MCF 10A (cell line): ENCODE measurements at regions not wholly inside any gene's neighbourhood (a gene's known extent, or its start where the extent isn't known, plus 50 kb on each side); places are given as distances from the start of the nearest gene placed in this dataset.
A peak's percentile ranks its signal among the peaks of the same experiment; 100 is the strongest.

Experiments used
- BruUV-seq: library from RNA; stranded (reverse); fragments of 400-500 nt; replicated peaks from 2 replicates; lab custom pipeline; 2021; lab: Mats Ljungman, UMichigan
- CTCF ChIA-PET: fragments of 300-600 bp; sonication (Branson Sonifier 250); formaldehyde crosslinking; extraction: SDS; loops from one replicate; lab custom pipeline; 2021; ENCODE audit warnings: antibody characterized with exemption, inconsistent platforms; lab: Yijun Ruan, JAX
- POLR2A ChIA-PET: fragments of 300-600, 350-650 bp; sonication (Branson Sonifier 250); formaldehyde crosslinking; extraction: SDS; loops from one replicate; lab custom pipeline; 2020; ENCODE audit warnings: antibody characterized with exemption, inconsistent platforms; lab: Yijun Ruan, JAX
- DNase-seq: peaks from one replicate; pipeline ENCODE4 v3.0.0-alpha.2; 2018; ENCODE audit not compliant: unreplicated experiment
- H3K27ac Mint-ChIP-seq: one replicate; pipeline ENCODE4 v1.8.0; 2022; ENCODE audit warnings: mild to moderate bottlenecking, low read depth, mixed read lengths; ENCODE audit not compliant: unreplicated experiment
- H3K27me3 Mint-ChIP-seq: one replicate; pipeline ENCODE4 v1.8.0; 2022; ENCODE audit warnings: mixed read lengths; ENCODE audit not compliant: insufficient read depth, unreplicated experiment
- H3K36me3 Mint-ChIP-seq: one replicate; pipeline ENCODE4 v1.8.0; 2022; ENCODE audit warnings: mild to moderate bottlenecking, moderate library complexity, mixed read lengths; ENCODE audit not compliant: insufficient read depth, unreplicated experiment
- H3K4me1 Mint-ChIP-seq: one replicate; pipeline ENCODE4 v1.8.0; 2022; ENCODE audit warnings: mixed read lengths; ENCODE audit not compliant: insufficient read depth, unreplicated experiment
- H3K4me3 Mint-ChIP-seq: one replicate; pipeline ENCODE4 v1.8.0; 2022; ENCODE audit warnings: mild to moderate bottlenecking, moderate library complexity, mixed read lengths; ENCODE audit not compliant: unreplicated experiment
- H3K9me3 Mint-ChIP-seq: one replicate; pipeline ENCODE4 v1.8.0; 2022; ENCODE audit warnings: mixed read lengths; ENCODE audit not compliant: unreplicated experiment
- intact Hi-C: fragments of 100-400 bp; cut with micrococcal nuclease; formaldehyde crosslinking; loops from 2 replicates; pipeline ENCODE4 v1.14.1; 2022
- TF ChIP-seq, protein P1 (sequence below): fragments of 200-600 bp; IDR thresholded peaks from one replicate; pipeline ENCODE4 v1.8.0; 2022; ENCODE audit warnings: antibody characterized with exemption, mild to moderate bottlenecking; ENCODE audit not compliant: unreplicated experiment

DNA sequence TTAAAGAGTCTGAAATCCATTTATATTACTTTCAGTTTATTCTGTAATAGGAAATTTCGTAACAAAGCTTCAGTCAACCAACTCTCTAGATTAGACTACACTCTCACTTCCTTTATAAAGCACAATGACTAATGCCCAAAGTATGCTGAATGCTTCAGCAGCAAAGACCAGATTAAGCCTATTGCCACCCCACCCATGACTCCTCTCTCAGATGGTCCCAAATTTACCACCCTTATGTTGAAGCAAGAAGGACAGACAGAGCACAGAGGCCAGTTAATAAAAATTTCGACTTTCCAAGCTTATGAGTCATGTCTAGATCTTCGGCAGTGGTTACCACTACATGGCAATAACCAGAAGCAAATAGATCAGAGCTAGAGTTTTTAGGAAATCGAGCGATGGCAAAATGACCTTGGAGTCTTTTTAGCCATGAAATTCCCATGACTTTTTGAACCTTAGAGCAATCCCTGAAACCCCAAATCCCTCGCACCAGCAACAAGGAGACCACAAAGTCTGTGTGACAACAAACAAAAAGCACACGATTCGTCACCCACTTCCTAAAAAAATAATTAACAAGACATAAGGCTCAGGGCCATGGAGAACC is 287.8 kb upstream of the RASA1 start:
- DNase-seq, result peak; percentile 63
- TF ChIP-seq, protein P1, sequence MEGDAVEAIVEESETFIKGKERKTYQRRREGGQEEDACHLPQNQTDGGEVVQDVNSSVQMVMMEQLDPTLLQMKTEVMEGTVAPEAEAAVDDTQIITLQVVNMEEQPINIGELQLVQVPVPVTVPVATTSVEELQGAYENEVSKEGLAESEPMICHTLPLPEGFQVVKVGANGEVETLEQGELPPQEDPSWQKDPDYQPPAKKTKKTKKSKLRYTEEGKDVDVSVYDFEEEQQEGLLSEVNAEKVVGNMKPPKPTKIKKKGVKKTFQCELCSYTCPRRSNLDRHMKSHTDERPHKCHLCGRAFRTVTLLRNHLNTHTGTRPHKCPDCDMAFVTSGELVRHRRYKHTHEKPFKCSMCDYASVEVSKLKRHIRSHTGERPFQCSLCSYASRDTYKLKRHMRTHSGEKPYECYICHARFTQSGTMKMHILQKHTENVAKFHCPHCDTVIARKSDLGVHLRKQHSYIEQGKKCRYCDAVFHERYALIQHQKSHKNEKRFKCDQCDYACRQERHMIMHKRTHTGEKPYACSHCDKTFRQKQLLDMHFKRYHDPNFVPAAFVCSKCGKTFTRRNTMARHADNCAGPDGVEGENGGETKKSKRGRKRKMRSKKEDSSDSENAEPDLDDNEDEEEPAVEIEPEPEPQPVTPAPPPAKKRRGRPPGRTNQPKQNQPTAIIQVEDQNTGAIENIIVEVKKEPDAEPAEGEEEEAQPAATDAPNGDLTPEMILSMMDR, result no peak
- Mint-ChIP-seq H3K4me1 (peaks cover 8% of the 10 kb centered on the region), H3K27ac (no peak overlapping the region), H3K27me3 (no peaks in the 10 kb centered on the region), H3K9me3 (no peaks in the 10 kb centered on the region), H3K36me3 (no peaks in the 10 kb centered on the region), H3K4me3 (no peak overlapping the region)
- ChIA-PET POLR2A (no interaction called here), CTCF (interaction anchor here (0.8 to 1.1 kb wide), 2 partner anchors 10 to 34 kb away, joined by 3 to 4 read pairs; no protein-coding TSS in a partner anchor)
- BruUV-seq, result no TSS peak
- intact Hi-C loops, result no loop called here

DNA sequence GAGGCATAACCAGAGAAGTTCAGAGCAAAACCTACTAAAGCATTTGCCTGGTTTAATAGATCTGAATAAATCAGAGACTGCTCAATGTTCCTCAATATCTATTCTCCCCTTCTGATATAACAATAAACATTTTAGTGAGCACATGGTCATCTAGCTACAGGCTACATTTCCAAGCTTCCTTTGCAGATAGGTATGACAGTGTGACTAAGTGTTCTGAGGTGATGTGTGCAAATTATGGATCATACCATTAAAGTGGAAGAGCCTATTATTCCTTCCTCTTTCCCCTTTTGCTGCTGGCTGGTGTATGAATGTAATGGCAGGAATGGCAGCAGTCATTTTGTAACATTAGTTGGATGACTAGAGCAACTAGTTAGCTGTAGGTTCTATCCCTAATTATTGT is 285.8 kb upstream of the RASA1 start:
- ChIA-PET CTCF (interaction anchor here (0.6 to 1.9 kb wide), 7 partner anchors 13 to 430 kb away, joined by 3 to 10 read pairs (median 4); no protein-coding TSS in a partner anchor), POLR2A (no interaction called here)
- H3K36me3 Mint-ChIP-seq, result no peaks in the 10 kb centered on the region
- intact Hi-C loops, result no loop called here
- H3K4me3 Mint-ChIP-seq, result no peak overlapping the region
- H3K27ac Mint-ChIP-seq, result no peak overlapping the region
- no peak for DNase-seq
- TF ChIP-seq, protein P1, result no peak
- H3K27me3 Mint-ChIP-seq, result peaks cover 1% of the 10 kb centered on the region
- no peaks in the 10 kb centered on the region for H3K9me3 Mint-ChIP-seq
- H3K4me1 Mint-ChIP-seq, result peaks cover 8% of the 10 kb centered on the region
- BruUV-seq, result no TSS peak

DNA sequence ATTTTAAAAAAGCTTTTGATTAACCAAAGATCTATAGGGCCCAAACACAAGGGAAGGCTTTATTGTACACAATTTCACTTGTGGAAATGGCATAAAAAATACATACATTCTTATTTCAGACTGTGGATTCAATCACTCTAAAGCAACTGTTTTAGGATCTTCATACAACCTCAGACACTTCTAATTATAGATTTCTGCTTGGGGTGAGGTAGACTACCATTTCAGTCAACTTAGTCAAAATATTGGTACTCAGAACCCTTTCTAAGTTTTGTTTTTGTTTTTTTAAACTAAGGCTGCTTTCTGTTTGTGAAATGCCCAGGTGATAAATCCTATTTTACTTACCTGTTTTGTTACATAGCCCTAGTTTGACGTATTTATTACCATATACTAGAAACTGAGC is 284.5 kb upstream of the RASA1 start:
- no TSS peak for BruUV-seq
- TF ChIP-seq, protein P1, result no peak
- Mint-ChIP-seq H3K9me3 (no peaks in the 10 kb centered on the region), H3K27me3 (peaks cover 12% of the 10 kb centered on the region), H3K27ac (no peak overlapping the region), H3K36me3 (no peaks in the 10 kb centered on the region), H3K4me3 (no peak overlapping the region), H3K4me1 (peaks cover 8% of the 10 kb centered on the region)
- ChIA-PET CTCF (interaction anchor here (1.2 to 1.9 kb wide), 2 partner anchors 13 to 29 kb away, joined by 4 to 10 read pairs; no protein-coding TSS in a partner anchor), POLR2A (no interaction called here)
- intact Hi-C loops, result no loop called here
- DNase-seq, result no peak

DNA sequence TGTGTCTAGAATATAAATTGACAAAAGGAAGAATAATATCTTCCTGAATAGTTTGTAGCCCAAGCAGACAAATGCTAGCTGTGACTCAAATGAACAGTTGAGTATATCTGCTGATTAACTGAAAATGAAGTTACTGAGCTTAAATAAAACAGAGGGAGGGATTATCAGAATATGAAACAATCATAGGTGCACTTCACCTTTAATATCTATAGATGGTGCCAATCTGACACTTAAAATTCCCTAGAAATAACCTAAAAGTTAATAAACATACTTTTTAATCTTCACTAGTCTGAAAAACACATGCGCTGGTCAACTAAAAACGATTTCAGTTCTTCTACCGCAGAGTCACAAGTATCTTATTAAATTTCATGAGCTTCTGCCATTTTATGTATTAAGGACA is 280.8 kb upstream of the RASA1 start:
- Mint-ChIP-seq H3K27ac (no peak overlapping the region), H3K27me3 (peaks cover 12% of the 10 kb centered on the region), H3K4me3 (no peak overlapping the region), H3K4me1 (no peaks in the 10 kb centered on the region), H3K36me3 (no peaks in the 10 kb centered on the region), H3K9me3 (no peaks in the 10 kb centered on the region)
- ChIA-PET CTCF (interaction anchor here (0.7 to 1.8 kb wide), 7 partner anchors 12 to 1042 kb away, joined by 3 to 8 read pairs (median 4); no protein-coding TSS in a partner anchor), POLR2A (no interaction called here)
- intact Hi-C loops, result no loop called here
- no peak for DNase-seq
- no TSS peak for BruUV-seq
- TF ChIP-seq, protein P1, result no peak
